Panc1 (cell line): ENCODE measurements at regions not wholly inside any gene's neighbourhood (a gene's known extent, or its start where the extent isn't known, plus 50 kb on each side); places are given as distances from the start of the nearest gene placed in this dataset.

ENCODE experiments used
- ATAC-seq: fragments of 200-7000 bp; cut with Tn5 transposase; 2 replicates; pipeline ENCODE4 v1.9.1; 2020; ENCODE audit warnings: mild to moderate bottlenecking, moderate library complexity
- BruUV-seq: library from RNA; stranded (reverse); fragments of 400-500 nt; replicated peaks from 2 replicates; lab custom pipeline; 2021; lab: Mats Ljungman, UMichigan
- CTCF ChIA-PET: fragments of 300-600 bp; sonication (Branson Sonifier 250); formaldehyde crosslinking; loops from one replicate; lab custom pipeline; 2022; ENCODE audit warnings: antibody characterized with exemption; lab: Charles Lee
- POLR2A ChIA-PET: fragments of 300-600 bp; sonication (Branson Sonifier 250); formaldehyde crosslinking; loops from one replicate; lab custom pipeline; 2022; ENCODE audit warnings: antibody characterized with exemption; lab: Charles Lee
- DNase-seq: peaks from one replicate; pipeline ENCODE4 v3.0.0-alpha.2; 2010; ENCODE audit warnings: low read depth, low spot score
- H3K27ac ChIP-seq: 2 replicates; pipeline ENCODE4 v1.5.1; 2011; ENCODE audit warnings: mild to moderate bottlenecking, low read length, inconsistent platforms
- H3K27me3 ChIP-seq: fragments of 200-500 bp; sonication (Bioruptor generic); 2 replicates; pipeline ENCODE4 v1.6.0; 2014; ENCODE audit warnings: low read length, inconsistent platforms; ENCODE audit not compliant: control insufficient read depth, insufficient read depth
- H3K36me3 ChIP-seq: fragments of 200-500 bp; sonication (Bioruptor generic); 2 replicates; pipeline ENCODE4 v1.5.1; 2014; ENCODE audit warnings: inconsistent platforms, mild to moderate bottlenecking, low read length, moderate library complexity; ENCODE audit not compliant: control insufficient read depth, insufficient read depth
- H3K4me1 ChIP-seq: 2 replicates; pipeline ENCODE4 v1.5.1; 2011; ENCODE audit warnings: inconsistent platforms, mild to moderate bottlenecking, low read length, moderate library complexity; ENCODE audit not compliant: control insufficient read depth, insufficient read depth
- H3K4me3 ChIP-seq, 2 experiments: 2 replicates each; pipeline ENCODE4 v1.5.1; 2011 to 2012; ENCODE audit warnings: low read depth in 2 of 2, low read length in 2 of 2, mild to moderate bottlenecking in 2 of 2, inconsistent platforms in 1 of 2, moderate library complexity in 1 of 2
- H3K9me3 ChIP-seq: fragments of 200-500 bp; sonication (Bioruptor generic); 2 replicates; pipeline ENCODE4 v1.5.1; 2014; ENCODE audit warnings: low read depth, mild to moderate bottlenecking, inconsistent platforms, low read length, moderate library complexity; ENCODE audit not compliant: control insufficient read depth, insufficient read depth
- POLR2AphosphoS5 ChIP-seq: IDR thresholded peaks from 2 replicates; pipeline ENCODE4 v1.6.1; 2012; ENCODE audit warnings: mild to moderate bottlenecking, low read depth, low read length, moderate library complexity
- SIN3A ChIP-seq: IDR thresholded peaks from 2 replicates; pipeline ENCODE4 v1.6.1; 2012; ENCODE audit warnings: low read depth, mild to moderate bottlenecking, low read length, moderate library complexity, borderline replicate concordance; ENCODE audit not compliant: insufficient read depth
- TCF7L2 ChIP-seq: IDR thresholded peaks from 2 replicates; pipeline ENCODE4 v1.6.1; 2011; ENCODE audit warnings: mild to moderate bottlenecking, low read depth, low read length, inconsistent platforms
- in situ Hi-C: cut with HindIII; loops from 2 replicates; pipeline ENCODE4 v1.10.0; 2016; ENCODE audit warnings: low sequenced_read_pairs, low pct_unique_long_range_greater_than_20kb
- intact Hi-C: fragments of 100-400 bp; cut with micrococcal nuclease; formaldehyde crosslinking; loops from one replicate; pipeline ENCODE4 v1.10.0; 2022; ENCODE audit not compliant: unreplicated experiment
- TF ChIP-seq, protein P1 (sequence below), 2 experiments: IDR thresholded peaks; 2 replicates each; pipeline ENCODE4 v1.6.1; 2011 to 2012; ENCODE audit warnings: low read depth in 2 of 2, control low read depth in 1 of 2, low read length in 1 of 2, mild to moderate bottlenecking in 1 of 2, moderate library complexity in 1 of 2; ENCODE audit not compliant: insufficient read depth in 1 of 2
- TF ChIP-seq, protein P2 (sequence below): fragments of 450-650 bp; IDR thresholded peaks from 2 replicates; pipeline ENCODE4 v1.5.1; 2017; ENCODE audit warnings: mild to moderate bottlenecking

GRCh38 chr5:6176102-6176693, 202.1 kb downstream of the MED10 start:
- Histone ChIP-seq H3K27ac (no peak overlapping the region), H3K36me3 (no peaks in the 10 kb centered on the region), H3K9me3 (no peaks in the 10 kb centered on the region), H3K27me3 (no peaks in the 10 kb centered on the region; the same call in 1 of the 2 replicates), H3K4me1 (no peaks in the 10 kb centered on the region), H3K4me3 (no peak overlapping the region)
- in situ Hi-C loops, result no loop called here
- BruUV-seq, result no TSS peak
- no peak for ATAC-seq
- POLR2A ChIA-PET, result no interaction called here
- intact Hi-C loops, result no loop called here
- no peak for TF ChIP-seq TCF7L2
- TF ChIP-seq POLR2AphosphoS5, result no peak
- TF ChIP-seq, protein P1, sequence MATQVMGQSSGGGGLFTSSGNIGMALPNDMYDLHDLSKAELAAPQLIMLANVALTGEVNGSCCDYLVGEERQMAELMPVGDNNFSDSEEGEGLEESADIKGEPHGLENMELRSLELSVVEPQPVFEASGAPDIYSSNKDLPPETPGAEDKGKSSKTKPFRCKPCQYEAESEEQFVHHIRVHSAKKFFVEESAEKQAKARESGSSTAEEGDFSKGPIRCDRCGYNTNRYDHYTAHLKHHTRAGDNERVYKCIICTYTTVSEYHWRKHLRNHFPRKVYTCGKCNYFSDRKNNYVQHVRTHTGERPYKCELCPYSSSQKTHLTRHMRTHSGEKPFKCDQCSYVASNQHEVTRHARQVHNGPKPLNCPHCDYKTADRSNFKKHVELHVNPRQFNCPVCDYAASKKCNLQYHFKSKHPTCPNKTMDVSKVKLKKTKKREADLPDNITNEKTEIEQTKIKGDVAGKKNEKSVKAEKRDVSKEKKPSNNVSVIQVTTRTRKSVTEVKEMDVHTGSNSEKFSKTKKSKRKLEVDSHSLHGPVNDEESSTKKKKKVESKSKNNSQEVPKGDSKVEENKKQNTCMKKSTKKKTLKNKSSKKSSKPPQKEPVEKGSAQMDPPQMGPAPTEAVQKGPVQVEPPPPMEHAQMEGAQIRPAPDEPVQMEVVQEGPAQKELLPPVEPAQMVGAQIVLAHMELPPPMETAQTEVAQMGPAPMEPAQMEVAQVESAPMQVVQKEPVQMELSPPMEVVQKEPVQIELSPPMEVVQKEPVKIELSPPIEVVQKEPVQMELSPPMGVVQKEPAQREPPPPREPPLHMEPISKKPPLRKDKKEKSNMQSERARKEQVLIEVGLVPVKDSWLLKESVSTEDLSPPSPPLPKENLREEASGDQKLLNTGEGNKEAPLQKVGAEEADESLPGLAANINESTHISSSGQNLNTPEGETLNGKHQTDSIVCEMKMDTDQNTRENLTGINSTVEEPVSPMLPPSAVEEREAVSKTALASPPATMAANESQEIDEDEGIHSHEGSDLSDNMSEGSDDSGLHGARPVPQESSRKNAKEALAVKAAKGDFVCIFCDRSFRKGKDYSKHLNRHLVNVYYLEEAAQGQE (IDR thresholded peaks at IDR 0.05; ENCODE audit: insufficient read depth in 1 of 2, low read depth in 2 of 2, low read length in 1 of 2), result no peak
- TF ChIP-seq SIN3A, result no peak
- TF ChIP-seq, protein P2, sequence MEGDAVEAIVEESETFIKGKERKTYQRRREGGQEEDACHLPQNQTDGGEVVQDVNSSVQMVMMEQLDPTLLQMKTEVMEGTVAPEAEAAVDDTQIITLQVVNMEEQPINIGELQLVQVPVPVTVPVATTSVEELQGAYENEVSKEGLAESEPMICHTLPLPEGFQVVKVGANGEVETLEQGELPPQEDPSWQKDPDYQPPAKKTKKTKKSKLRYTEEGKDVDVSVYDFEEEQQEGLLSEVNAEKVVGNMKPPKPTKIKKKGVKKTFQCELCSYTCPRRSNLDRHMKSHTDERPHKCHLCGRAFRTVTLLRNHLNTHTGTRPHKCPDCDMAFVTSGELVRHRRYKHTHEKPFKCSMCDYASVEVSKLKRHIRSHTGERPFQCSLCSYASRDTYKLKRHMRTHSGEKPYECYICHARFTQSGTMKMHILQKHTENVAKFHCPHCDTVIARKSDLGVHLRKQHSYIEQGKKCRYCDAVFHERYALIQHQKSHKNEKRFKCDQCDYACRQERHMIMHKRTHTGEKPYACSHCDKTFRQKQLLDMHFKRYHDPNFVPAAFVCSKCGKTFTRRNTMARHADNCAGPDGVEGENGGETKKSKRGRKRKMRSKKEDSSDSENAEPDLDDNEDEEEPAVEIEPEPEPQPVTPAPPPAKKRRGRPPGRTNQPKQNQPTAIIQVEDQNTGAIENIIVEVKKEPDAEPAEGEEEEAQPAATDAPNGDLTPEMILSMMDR, result no peak
- no peak for DNase-seq
- CTCF ChIA-PET, result no interaction called here

DNA sequence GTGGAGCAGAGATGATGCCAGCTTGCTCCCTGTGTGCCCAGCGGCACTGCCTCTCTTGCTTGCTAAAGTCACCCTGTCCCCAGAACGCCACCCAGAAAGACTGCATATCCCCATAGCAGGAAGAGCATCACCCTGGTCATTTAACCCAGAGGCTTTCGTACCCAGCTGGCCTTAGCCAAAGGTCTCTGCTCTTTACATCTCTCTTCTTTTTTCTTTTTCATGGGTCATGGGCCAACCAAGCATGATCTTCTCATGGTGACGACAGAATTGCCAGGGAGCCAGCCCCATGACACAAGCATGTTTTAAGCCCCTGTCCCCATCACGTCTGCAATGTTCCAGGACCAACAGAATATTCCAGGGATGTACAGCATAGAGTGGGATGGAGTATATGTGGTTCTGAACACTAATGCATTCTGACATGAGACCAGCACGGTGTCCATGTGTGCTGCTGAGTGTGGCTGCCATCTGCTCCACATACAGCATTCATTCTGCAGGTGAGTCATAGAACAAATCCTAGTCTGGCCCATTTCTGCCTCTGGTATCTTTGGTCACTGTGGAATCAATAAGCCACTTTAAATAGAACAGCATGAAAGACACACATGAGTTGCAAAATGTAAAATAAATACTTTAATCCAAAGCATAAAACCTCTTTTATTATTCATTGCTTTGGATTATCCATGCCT, 203.0 kb downstream of the MED10 start:
- TF ChIP-seq, protein P2, result no peak
- TF ChIP-seq POLR2AphosphoS5 (no peak), SIN3A (no peak), TCF7L2 (no peak)
- TF ChIP-seq, protein P1 (IDR thresholded peaks at IDR 0.05; ENCODE audit: insufficient read depth in 1 of 2, low read depth in 2 of 2, low read length in 1 of 2), result no peak
- H3K27me3 ChIP-seq, result no peaks in the 10 kb centered on the region
- BruUV-seq, result no TSS peak
- ATAC-seq (no peak), DNase-seq (no peak)
- H3K9me3 ChIP-seq, result no peaks in the 10 kb centered on the region
- CTCF ChIA-PET, result no interaction called here
- in situ Hi-C loops (no loop called here), intact Hi-C loops (no loop called here)
- H3K36me3 ChIP-seq, result no peaks in the 10 kb centered on the region
- H3K4me3 ChIP-seq, result no peak overlapping the region
- no peaks in the 10 kb centered on the region for H3K4me1 ChIP-seq
- no peak overlapping the region for H3K27ac ChIP-seq
- POLR2A ChIA-PET, result no interaction called here
